DND-41 (cell line): ENCODE measurements at regions not wholly inside any gene's neighbourhood (a gene's known extent, or its start where the extent isn't known, plus 50 kb on each side); places are given as distances from the start of the nearest gene placed in this dataset.
"Not testable (repeated sequence)": the region's sequence is repeated elsewhere in the genome, so short reads cannot be mapped to it uniquely, and the experiment has no call there.

ENCODE experiments used
- ATAC-seq: fragments of 200-7000 bp; cut with Tn5 transposase; 3 replicates; pipeline ENCODE4 v1.9.1; 2021; ENCODE audit warnings: low read depth; ENCODE audit not compliant: insufficient read depth
- DNase-seq: peaks from one replicate; pipeline ENCODE4 v3.0.0-alpha.2; 2020
- H2AFZ ChIP-seq: 2 replicates; pipeline ENCODE4 v1.6.0; 2012; ENCODE audit warnings: low read depth, low read length
- H3K27ac ChIP-seq: 2 replicates; pipeline ENCODE4 v1.5.1; 2012; ENCODE audit warnings: low read length, inconsistent platforms
- H3K27me3 ChIP-seq: fragments of 200-600 bp; sonication (generic); 2 replicates; pipeline ENCODE4 v1.6.0; 2012; ENCODE audit warnings: low read length, mild to moderate bottlenecking, inconsistent platforms; ENCODE audit not compliant: insufficient read depth, poor library complexity
- H3K36me3 ChIP-seq: 2 replicates; pipeline ENCODE4 v1.5.1; 2012; ENCODE audit warnings: low read length, inconsistent platforms; ENCODE audit not compliant: insufficient read depth
- H3K4me1 ChIP-seq: 2 replicates; pipeline ENCODE4 v1.5.1; 2012; ENCODE audit warnings: mild to moderate bottlenecking, low read length; ENCODE audit not compliant: insufficient read depth
- H3K4me2 ChIP-seq: 2 replicates; pipeline ENCODE4 v1.6.0; 2012; ENCODE audit warnings: mild to moderate bottlenecking, moderate library complexity, low read length, inconsistent platforms; ENCODE audit not compliant: insufficient read depth
- H3K4me3 ChIP-seq, 2 experiments: fragments of 200-600 bp in 1 of 2; shearing (Covaris generic) in 1 of 2; 2 replicates each; pipeline ENCODE4 v1.5.1; 2012 to 2016; ENCODE audit warnings: inconsistent platforms in 2 of 2, low read length in 2 of 2, mild to moderate bottlenecking in 2 of 2, low read depth in 1 of 2, moderate library complexity in 1 of 2
- H3K79me2 ChIP-seq: 2 replicates; pipeline ENCODE4 v1.6.0; 2012; ENCODE audit warnings: low read length, inconsistent platforms; ENCODE audit not compliant: insufficient read depth
- H3K9ac ChIP-seq: 2 replicates; pipeline ENCODE4 v1.6.0; 2012; ENCODE audit warnings: low read depth, mild to moderate bottlenecking, inconsistent platforms, low read length, moderate library complexity
- H3K9me3 ChIP-seq: 2 replicates; pipeline ENCODE4 v1.5.1; 2012; ENCODE audit warnings: low read length, moderate library complexity, mild to moderate bottlenecking, inconsistent platforms; ENCODE audit not compliant: insufficient read depth, severe bottlenecking
- H4K20me1 ChIP-seq: 2 replicates; pipeline ENCODE4 v1.6.0; 2012; ENCODE audit warnings: low read length; ENCODE audit not compliant: insufficient read depth
- CTCF ChIP-seq: IDR thresholded peaks from 2 replicates; pipeline ENCODE4 v1.5.1; 2012; ENCODE audit warnings: borderline replicate concordance, low read length, moderate library complexity, mild to moderate bottlenecking; ENCODE audit not compliant: poor library complexity, severe bottlenecking; ENCODE audit errors: extremely low read depth
- EZH2 ChIP-seq: IDR thresholded peaks from 3 replicates; pipeline ENCODE4 v1.6.1; 2012; ENCODE audit warnings: borderline replicate concordance, low read depth, mild to moderate bottlenecking, moderate library complexity, low read length, inconsistent platforms; ENCODE audit not compliant: severe bottlenecking

- H3K79me2 ChIP-seq = no peaks in the 10 kb centered on the region
- H3K27me3 ChIP-seq = no peaks in the 10 kb centered on the region
- no peaks in the 10 kb centered on the region for H3K4me1 ChIP-seq
- no peaks in the 10 kb centered on the region for H3K9me3 ChIP-seq
- no peak for TF ChIP-seq CTCF
- TF ChIP-seq EZH2 = no peak
- no peak overlapping the region for H3K27ac ChIP-seq
- H4K20me1 ChIP-seq = no peaks in the 10 kb centered on the region
- H3K4me3 ChIP-seq = no peak overlapping the region
- no peaks in the 10 kb centered on the region for H3K36me3 ChIP-seq
- H3K9ac ChIP-seq = no peak overlapping the region
- no peak overlapping the region for H3K4me2 ChIP-seq
- ATAC-seq (no peak), DNase-seq (no peak)
- H2AFZ ChIP-seq = no peak overlapping the region
Measured at GRCh38 chr17:71780596-71780995, 340.2 kb upstream of the SOX9 start.

GRCh38 chr17:71782021-71782420, 338.8 kb upstream of the SOX9 start:
- H4K20me1 ChIP-seq, H3K79me2 ChIP-seq, H3K27me3 ChIP-seq, H3K9ac ChIP-seq, ATAC-seq, H2AFZ ChIP-seq, H3K4me1 ChIP-seq, H3K4me2 ChIP-seq, DNase-seq, H3K9me3 ChIP-seq, H3K4me3 ChIP-seq, H3K36me3 ChIP-seq, H3K27ac ChIP-seq: not testable (repeated sequence)

DNA sequence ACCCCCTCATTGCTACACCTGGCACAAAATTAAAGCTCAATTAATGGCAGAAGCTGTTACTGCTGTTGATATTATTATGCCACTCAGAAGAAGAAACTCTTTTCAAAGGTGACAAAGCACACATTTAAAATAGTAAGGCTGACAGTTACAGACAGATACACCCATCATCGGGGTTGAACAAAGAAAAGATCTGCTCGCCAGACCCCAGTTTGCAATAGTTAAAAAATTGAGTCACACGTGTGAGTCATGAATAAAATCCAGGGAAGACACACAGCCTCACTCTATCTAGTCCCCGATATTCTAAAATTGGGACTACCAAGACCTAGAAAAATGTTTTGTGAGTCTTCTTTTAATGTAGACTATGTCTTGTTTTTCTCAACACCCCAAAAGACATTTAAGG, 330.0 kb upstream of the SOX9 start:
- Histone ChIP-seq H3K79me2 (no peaks in the 10 kb centered on the region), H3K27ac (no peak overlapping the region), H4K20me1 (no peaks in the 10 kb centered on the region), H3K36me3 (no peaks in the 10 kb centered on the region), H3K9ac (no peak overlapping the region), H2AFZ (no peak overlapping the region), H3K9me3 (no peaks in the 10 kb centered on the region), H3K4me1 (no peaks in the 10 kb centered on the region), H3K4me2 (no peak overlapping the region), H3K27me3 (peaks cover 5% of the 10 kb centered on the region), H3K4me3 (no peak overlapping the region)
- DNase-seq = no peak
- TF ChIP-seq CTCF = no peak
- ATAC-seq = no peak

DNA sequence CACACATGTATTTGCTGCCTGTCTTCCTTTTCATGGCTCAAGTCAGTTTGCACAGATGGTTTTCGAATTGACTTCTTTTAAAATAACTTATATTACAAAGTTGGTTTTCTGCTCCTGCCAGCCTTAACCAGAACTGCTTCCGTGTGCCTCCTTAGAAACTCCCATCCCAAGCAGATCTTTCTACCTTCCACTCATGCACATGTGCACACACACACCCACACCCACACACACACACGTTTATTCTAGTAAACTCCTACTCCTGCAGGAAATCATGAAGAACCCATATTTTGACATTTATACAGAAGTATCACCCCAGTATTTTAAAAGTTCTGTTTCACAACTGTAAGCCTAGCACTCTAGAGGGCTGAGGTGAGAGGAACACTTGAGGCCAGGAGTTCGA, 329.5 kb upstream of the SOX9 start:
- Histone ChIP-seq H3K4me3 (no peak overlapping the region), H4K20me1 (no peaks in the 10 kb centered on the region), H2AFZ (no peak overlapping the region), H3K9ac (no peak overlapping the region), H3K4me1 (no peaks in the 10 kb centered on the region), H3K36me3 (no peaks in the 10 kb centered on the region), H3K4me2 (no peak overlapping the region), H3K27ac (no peak overlapping the region), H3K27me3 (peaks cover 5% of the 10 kb centered on the region), H3K79me2 (no peaks in the 10 kb centered on the region), H3K9me3 (no peaks in the 10 kb centered on the region)
- ATAC-seq (no peak), DNase-seq (no peak)
- TF ChIP-seq CTCF (no peak), EZH2 (no peak)
